ENCODE measurements at regions not wholly inside any gene's neighbourhood (a gene's known extent, or its start where the extent isn't known, plus 50 kb on each side); places are given as distances from the start of the nearest gene placed in this dataset.

GRCh38 chr12:103011974-103012763 is 54.7 kb downstream of the ASCL1 start:
- no peak for DNase-seq

GRCh38 chr12:103012884-103013283 is 55.4 kb downstream of the ASCL1 start:
- no peak for DNase-seq

- DNase-seq: no peak
These were observed 56.3 kb downstream of the ASCL1 start for GRCh38 chr12:103013741-103014300.

GRCh38 chr12:103016381-103016780 is 58.9 kb downstream of the ASCL1 start:
- no peak for DNase-seq

- DNase-seq: no peak
These were observed 63.4 kb downstream of the ASCL1 start for GRCh38 chr12:103020839-103021238.

GRCh38 chr12:103021538-103022218 is 64.2 kb downstream of the ASCL1 start:
- DNase-seq: no peak

- DNase-seq: no peak
These were observed 67.2 kb downstream of the ASCL1 start for GRCh38 chr12:103024650-103025049.

- peak; percentile 90 for DNase-seq
These were observed 69.2 kb downstream of the ASCL1 start for GRCh38 chr12:103026643-103027042.

GRCh38 chr12:103028881-103029639 is 71.6 kb downstream of the ASCL1 start:
- peak; percentile 51 for DNase-seq

- DNase-seq: no peak
These were observed 79.2 kb downstream of the ASCL1 start for GRCh38 chr12:103036581-103037214.

GRCh38 chr12:103043531-103044486 is 86.3 kb downstream of the ASCL1 start:
- no peak for DNase-seq

- DNase-seq: no peak
These were observed 88.7 kb downstream of the ASCL1 start for GRCh38 chr12:103046154-103046553.

GRCh38 chr12:103050273-103050672 is 92.8 kb downstream of the ASCL1 start:
- DNase-seq: no peak

GRCh38 chr12:103053089-103053488 is 95.6 kb downstream of the ASCL1 start:
- DNase-seq: no peak

GRCh38 chr12:103073630-103074029 is 116.2 kb downstream of the ASCL1 start:
- DNase-seq: no peak

GRCh38 chr12:103075848-103076247 is 118.4 kb downstream of the ASCL1 start:
- DNase-seq: no peak

GRCh38 chr12:103077108-103077773 is 119.8 kb downstream of the ASCL1 start:
- DNase-seq: no peak

GRCh38 chr12:103085541-103085940 is 128.1 kb downstream of the ASCL1 start:
- DNase-seq: peak; percentile 41

GRCh38 chr12:103086471-103086870 is 129.0 kb downstream of the ASCL1 start:
- no peak for DNase-seq

- no peak for DNase-seq
These were observed 136.1 kb downstream of the ASCL1 start for GRCh38 chr12:103093499-103094106.

- DNase-seq: no peak
These were observed 140.0 kb downstream of the ASCL1 start for GRCh38 chr12:103097496-103097895.
